B cell (primary cell): ENCODE measurements at regions not wholly inside any gene's neighbourhood (a gene's known extent, or its start where the extent isn't known, plus 50 kb on each side); places are given as distances from the start of the nearest gene placed in this dataset.

Source experiments
- ATAC-seq: fragments of 200-7000 bp; cut with Tn5 transposase; one replicate; pipeline ENCODE4 v1.10.0; 2021; ENCODE audit warnings: low read depth, mild to moderate bottlenecking, moderate number of reproducible peaks, moderate library complexity
- CTCF ChIA-PET: fragments of 350-600 bp; sonication (Branson Sonifier 250); formaldehyde crosslinking; loops from one replicate; lab custom pipeline; 2021; ENCODE audit warnings: antibody characterized with exemption, inconsistent platforms; lab: Charles Lee
- POLR2A ChIA-PET: fragments of 350-600 bp; sonication (Branson Sonifier 250); formaldehyde crosslinking; loops from one replicate; lab custom pipeline; 2021; ENCODE audit warnings: antibody characterized with exemption; lab: Charles Lee
- DNase-seq: peaks from one replicate; pipeline ENCODE4 v3.0.0; 2013
- H2AFZ ChIP-seq: 2 replicates; pipeline ENCODE4 v1.6.1; 2012; ENCODE audit warnings: mild to moderate bottlenecking, low read depth, low read length; ENCODE audit not compliant: insufficient read depth, poor library complexity, severe bottlenecking
- H3K27ac ChIP-seq, 2 donors: 1 replicate in 1 of 2; 2 replicates in 1 of 2; pipeline ENCODE4 v1.5.1; 2012 to 2013; ENCODE audit warnings: low read length in 2 of 2, mild to moderate bottlenecking in 2 of 2, moderate library complexity in 1 of 2
- H3K27me3 ChIP-seq, 4 experiments: fragments of 200-600 bp in 1 of 4; sonication (generic) in 1 of 4; replicated peaks in 1 of 4; 1 replicate in 2 of 4; 2 replicates in 2 of 4; pipeline versions ENCODE4 v1.6.1 to v1.7.0; 2013 to 2016; ENCODE audit warnings: low read length in 3 of 4, mild to moderate bottlenecking in 2 of 4, mixed read lengths in 1 of 4, moderate library complexity in 1 of 4; ENCODE audit not compliant: insufficient read depth in 4 of 4, control insufficient read depth in 3 of 4; ENCODE audit errors: control extremely low read depth in 1 of 4
- H3K36me3 ChIP-seq, 2 experiments: replicated peaks in 1 of 2; 1 replicate in 1 of 2; 2 replicates in 1 of 2; pipeline versions ENCODE4 v1.6.1 to v1.7.1; 2013; ENCODE audit warnings: low read length in 1 of 2; ENCODE audit not compliant: insufficient read depth in 2 of 2, control insufficient read depth in 1 of 2; ENCODE audit errors: control extremely low read depth in 1 of 2, extremely low read depth in 1 of 2
- H3K4me1 ChIP-seq, 2 donors: fragments of 200-600 bp in 1 of 2; sonication (generic) in 1 of 2; 1 replicate in 1 of 2; 2 replicates in 1 of 2; pipeline versions ENCODE4 v1.5.1 to v1.6.1; 2013 to 2017; ENCODE audit warnings: low read length in 2 of 2; ENCODE audit not compliant: control insufficient read depth in 2 of 2, insufficient read depth in 2 of 2
- H3K4me2 ChIP-seq: replicated peaks from 2 replicates; pipeline ENCODE3; 2012; ENCODE audit warnings: mild to moderate bottlenecking, low read depth, low read length; ENCODE audit not compliant: poor library complexity, severe bottlenecking
- H3K4me3 ChIP-seq, 5 experiments: fragments of 200-600 bp in 1 of 5; sonication (generic) in 1 of 5; 1 replicate in 3 of 5; 2 replicates in 2 of 5; pipeline versions ENCODE4 v1.5.1 to v1.7.0; 2011 to 2016; ENCODE audit warnings: low read length in 4 of 5, mild to moderate bottlenecking in 4 of 5, low read depth in 2 of 5, control low read depth in 1 of 5, moderate library complexity in 1 of 5; ENCODE audit not compliant: insufficient read depth in 1 of 5; ENCODE audit errors: control extremely low read depth in 1 of 5, extremely low read depth in 1 of 5
- H3K79me2 ChIP-seq: fragments of 200-600 bp; sonication (generic); one replicate; pipeline ENCODE4 v1.6.0; 2016; ENCODE audit warnings: low read length; ENCODE audit not compliant: control insufficient read depth, insufficient read depth
- H3K9ac ChIP-seq: fragments of 200-600 bp; sonication (generic); 2 replicates; pipeline ENCODE4 v1.6.1; 2017; ENCODE audit warnings: mild to moderate bottlenecking, low read length, moderate library complexity
- H3K9me3 ChIP-seq, 3 donors: one replicate each; pipeline versions ENCODE4 v1.6.1 to v1.7.1; 2013; ENCODE audit warnings: low read length in 2 of 3; ENCODE audit not compliant: control insufficient read depth in 2 of 3, insufficient read depth in 1 of 3; ENCODE audit errors: control extremely low read depth in 1 of 3
- H4K20me1 ChIP-seq: 2 replicates; pipeline ENCODE4 v1.6.0; 2012; ENCODE audit warnings: mild to moderate bottlenecking, low read length; ENCODE audit not compliant: insufficient read depth, control insufficient read depth, poor library complexity, severe bottlenecking
- H3K27ac Mint-ChIP-seq: one replicate; pipeline ENCODE4 v1.8.0; 2021; ENCODE audit warnings: mixed read lengths
- H3K27me3 Mint-ChIP-seq: one replicate; pipeline ENCODE4 v1.8.0; 2021; ENCODE audit warnings: mixed read lengths
- H3K4me1 Mint-ChIP-seq: one replicate; pipeline ENCODE4 v1.8.0; 2021; ENCODE audit warnings: mixed read lengths
- H3K4me3 Mint-ChIP-seq: one replicate; pipeline ENCODE4 v1.8.0; 2021; ENCODE audit warnings: mixed read lengths
- H3K9me3 Mint-ChIP-seq: one replicate; pipeline ENCODE4 v1.8.0; 2022; ENCODE audit warnings: mixed read lengths; ENCODE audit not compliant: insufficient read depth
- EZH2 ChIP-seq: IDR thresholded peaks from 2 replicates; pipeline ENCODE4 v1.6.1; 2012; ENCODE audit warnings: borderline replicate concordance, low read depth, mild to moderate bottlenecking, moderate library complexity, low read length; ENCODE audit not compliant: insufficient read depth, poor library complexity, severe bottlenecking
- WGBS: methylation state at CpG from one replicate; pipeline ENCODE4 v1.1.5; 2013; ENCODE audit warnings: missing lambda C conversion rate; ENCODE audit not compliant: insufficient coverage; 5-methylcytosine and 5-hydroxymethylcytosine counted together
- intact Hi-C: fragments of 100-400 bp; cut with micrococcal nuclease; formaldehyde crosslinking; loops from one replicate; pipeline ENCODE4 v1.10.0; 2022
- TF ChIP-seq, protein P1 (sequence below): fragments of 200-600 bp; IDR thresholded peaks from one replicate; pipeline ENCODE4 v1.8.0; 2022; ENCODE audit warnings: antibody characterized with exemption, mild to moderate bottlenecking

DNA sequence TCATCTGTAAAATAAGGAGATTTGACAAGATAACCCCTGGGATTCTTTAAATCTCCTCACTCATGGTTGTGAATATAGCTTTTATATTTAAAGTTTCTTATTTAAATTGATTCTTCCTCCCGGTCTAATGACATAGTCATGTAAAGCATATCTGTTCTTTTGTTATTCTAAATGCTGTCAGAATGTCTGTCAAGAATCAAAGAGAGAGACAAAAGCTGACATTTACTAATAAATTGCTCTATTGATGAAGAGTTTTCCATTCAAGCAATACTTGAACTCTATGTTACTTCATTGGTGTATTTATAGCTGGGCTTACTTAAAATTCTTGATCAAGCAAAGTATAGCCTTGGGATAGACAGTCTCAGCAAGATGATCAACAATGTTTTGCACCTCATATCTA is 865.8 kb downstream of the TBC1D32 start:
- Histone ChIP-seq H3K4me2 (no peak overlapping the region), H3K9ac (no peak overlapping the region), H3K27ac (no peak overlapping the region), H3K4me3 (no peak overlapping the region), H3K27me3 (no peaks in the 10 kb centered on the region), H3K4me1 (no peaks in the 10 kb centered on the region), H3K36me3 (no peaks in the 10 kb centered on the region), H4K20me1 (no peaks in the 10 kb centered on the region), H3K9me3 (peaks cover 0 to 4% (median 0%) of the 10 kb centered on the region in 3 donors), H2AFZ (no peak overlapping the region), H3K79me2 (no peaks in the 10 kb centered on the region)
- ATAC-seq (no peak), DNase-seq (no peak)
- no peaks in the 10 kb centered on the region for H3K4me1 Mint-ChIP-seq
- no peak overlapping the region for H3K27ac Mint-ChIP-seq
- WGBS, result no CpG with 5 or more reads among the region's 1 CpG
- intact Hi-C loops, result no loop called here
- CTCF ChIA-PET, result no interaction called here
- POLR2A ChIA-PET, result no interaction called here
- H3K27me3 Mint-ChIP-seq, result no peaks in the 10 kb centered on the region
- H3K9me3 Mint-ChIP-seq, result peaks cover 2% of the 10 kb centered on the region
- no peak overlapping the region for H3K4me3 Mint-ChIP-seq
- no peak for TF ChIP-seq EZH2
- TF ChIP-seq, protein P1, sequence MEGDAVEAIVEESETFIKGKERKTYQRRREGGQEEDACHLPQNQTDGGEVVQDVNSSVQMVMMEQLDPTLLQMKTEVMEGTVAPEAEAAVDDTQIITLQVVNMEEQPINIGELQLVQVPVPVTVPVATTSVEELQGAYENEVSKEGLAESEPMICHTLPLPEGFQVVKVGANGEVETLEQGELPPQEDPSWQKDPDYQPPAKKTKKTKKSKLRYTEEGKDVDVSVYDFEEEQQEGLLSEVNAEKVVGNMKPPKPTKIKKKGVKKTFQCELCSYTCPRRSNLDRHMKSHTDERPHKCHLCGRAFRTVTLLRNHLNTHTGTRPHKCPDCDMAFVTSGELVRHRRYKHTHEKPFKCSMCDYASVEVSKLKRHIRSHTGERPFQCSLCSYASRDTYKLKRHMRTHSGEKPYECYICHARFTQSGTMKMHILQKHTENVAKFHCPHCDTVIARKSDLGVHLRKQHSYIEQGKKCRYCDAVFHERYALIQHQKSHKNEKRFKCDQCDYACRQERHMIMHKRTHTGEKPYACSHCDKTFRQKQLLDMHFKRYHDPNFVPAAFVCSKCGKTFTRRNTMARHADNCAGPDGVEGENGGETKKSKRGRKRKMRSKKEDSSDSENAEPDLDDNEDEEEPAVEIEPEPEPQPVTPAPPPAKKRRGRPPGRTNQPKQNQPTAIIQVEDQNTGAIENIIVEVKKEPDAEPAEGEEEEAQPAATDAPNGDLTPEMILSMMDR, result no peak

GRCh38 chr6:120451508-120451907 is 882.8 kb downstream of the TBC1D32 start:
- Mint-ChIP-seq H3K4me1 (no peaks in the 10 kb centered on the region), H3K4me3 (no peak overlapping the region), H3K27ac (no peak overlapping the region), H3K27me3 (no peaks in the 10 kb centered on the region), H3K9me3 (no peaks in the 10 kb centered on the region)
- Histone ChIP-seq H3K36me3 (no peaks in the 10 kb centered on the region), H3K27ac (no peak overlapping the region), H2AFZ (no peak overlapping the region), H3K4me1 (no peaks in the 10 kb centered on the region), H3K9me3 (no peaks in the 10 kb centered on the region), H3K4me3 (no peak overlapping the region), H3K4me2 (no peak overlapping the region), H3K79me2 (no peaks in the 10 kb centered on the region), H3K27me3 (no peaks in the 10 kb centered on the region), H3K9ac (no peak overlapping the region), H4K20me1 (no peaks in the 10 kb centered on the region)
- ChIA-PET CTCF (no interaction called here), POLR2A (no interaction called here)
- DNase-seq (no peak), ATAC-seq (no peak)
- TF ChIP-seq, protein P1, result no peak
- TF ChIP-seq EZH2, result no peak
- intact Hi-C loops, result no loop called here
